ENCODE measurements at regions not wholly inside any gene's neighbourhood (a gene's known extent, or its start where the extent isn't known, plus 50 kb on each side); places are given as distances from the start of the nearest gene placed in this dataset.

- TF ChIP-seq USF2 (IDR thresholded peaks at IDR 0.05; ENCODE audit: low read length) (no peak), SIX5 (IDR thresholded peaks at IDR 0.05; ENCODE audit: low read depth, low read length) (no peak), NRF1 (IDR thresholded peaks at IDR 0.05; ENCODE audit: low read depth, low read length) (no peak)
Measured at GRCh38 chr13:103184413-103184812, 118.2 kb upstream of the SLC10A2 start (continued).
